GM12892 (cell line): ENCODE measurements at regions not wholly inside any gene's neighbourhood (a gene's known extent, or its start where the extent isn't known, plus 50 kb on each side); places are given as distances from the start of the nearest gene placed in this dataset.
"Not testable (repeated sequence)": the region's sequence is repeated elsewhere in the genome, so short reads cannot be mapped to it uniquely, and the experiment has no call there.

ENCODE experiments used
- DNase-seq: peaks from one replicate; pipeline ENCODE4 v3.0.0; 2011; ENCODE audit not compliant: insufficient read length
- FAIRE-seq: peaks from 2 replicates; lab custom pipeline; 2011; peaks lifted over from hg19 to GRCh38; lab: Jason Lieb, UNC
- POLR2A ChIP-seq: IDR thresholded peaks from 2 replicates; pipeline ENCODE4 v1.6.1; 2011; ENCODE audit warnings: low read depth, low read length, control low read depth
- POLR2AphosphoS5 ChIP-seq: IDR thresholded peaks from 2 replicates; pipeline ENCODE4 v1.6.1; 2011; ENCODE audit warnings: low read depth, low read length, control low read depth
- TAF1 ChIP-seq: IDR thresholded peaks from 2 replicates; pipeline ENCODE4 v1.6.1; 2011; ENCODE audit warnings: low read depth, mild to moderate bottlenecking, control low read depth, low read length, borderline replicate concordance

DNA sequence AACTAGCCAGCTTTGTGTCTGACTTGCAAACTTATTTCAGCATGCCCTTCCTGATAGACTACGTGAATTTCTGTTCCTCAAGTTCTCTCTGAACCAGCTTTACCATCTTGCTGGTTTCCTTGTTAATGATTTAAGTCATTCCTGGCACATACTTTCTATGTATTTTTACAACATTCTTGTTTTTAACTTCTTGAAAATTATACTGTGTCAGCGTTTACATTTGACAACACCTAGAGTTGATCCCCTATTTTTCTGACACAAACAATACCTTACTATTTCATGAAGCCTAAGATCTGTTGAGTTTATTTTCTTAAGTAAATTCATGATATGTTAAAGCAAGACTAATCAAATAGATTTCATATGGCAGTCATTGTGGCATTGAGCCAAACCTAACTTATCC is 686.3 kb downstream of the XPNPEP1 start:
- FAIRE-seq (no peak), DNase-seq (no peak)
- no peak for TF ChIP-seq POLR2A
- no peak for TF ChIP-seq POLR2AphosphoS5

GRCh38 chr10:109223533-109223932 is 699.8 kb downstream of the XPNPEP1 start:
- not testable (repeated sequence) for FAIRE-seq

GRCh38 chr10:109219935-109220605 is 703.2 kb downstream of the XPNPEP1 start:
- DNase-seq (no peak), FAIRE-seq (no peak)
- no peak for TF ChIP-seq POLR2A
- no peak for TF ChIP-seq POLR2AphosphoS5
- TF ChIP-seq TAF1, result no peak

More at GRCh38 chr10:109223533-109223932, 699.8 kb downstream of the XPNPEP1 start:
- not testable (repeated sequence) for DNase-seq

DNA sequence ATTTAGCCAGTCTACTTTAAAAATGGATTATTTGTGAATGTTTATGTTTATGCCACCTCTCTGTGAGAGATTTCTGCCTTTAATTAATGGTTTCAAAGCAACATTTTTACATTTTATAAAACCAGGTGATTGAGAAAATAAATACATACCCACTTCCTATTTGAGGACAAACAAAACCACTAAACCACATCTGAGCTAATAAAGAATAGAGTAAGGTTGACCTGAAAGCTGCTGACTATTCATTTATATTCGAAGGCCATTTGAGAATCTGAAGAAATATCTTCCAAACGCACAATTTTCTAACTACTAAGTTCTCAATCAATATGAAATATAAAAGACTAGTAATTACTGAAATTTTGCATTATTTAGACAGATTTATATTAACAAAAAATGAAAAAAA is 705.1 kb downstream of the XPNPEP1 start:
- FAIRE-seq (no peak), DNase-seq (no peak)
- no peak for TF ChIP-seq TAF1
- no peak for TF ChIP-seq POLR2A
- no peak for TF ChIP-seq POLR2AphosphoS5

DNA sequence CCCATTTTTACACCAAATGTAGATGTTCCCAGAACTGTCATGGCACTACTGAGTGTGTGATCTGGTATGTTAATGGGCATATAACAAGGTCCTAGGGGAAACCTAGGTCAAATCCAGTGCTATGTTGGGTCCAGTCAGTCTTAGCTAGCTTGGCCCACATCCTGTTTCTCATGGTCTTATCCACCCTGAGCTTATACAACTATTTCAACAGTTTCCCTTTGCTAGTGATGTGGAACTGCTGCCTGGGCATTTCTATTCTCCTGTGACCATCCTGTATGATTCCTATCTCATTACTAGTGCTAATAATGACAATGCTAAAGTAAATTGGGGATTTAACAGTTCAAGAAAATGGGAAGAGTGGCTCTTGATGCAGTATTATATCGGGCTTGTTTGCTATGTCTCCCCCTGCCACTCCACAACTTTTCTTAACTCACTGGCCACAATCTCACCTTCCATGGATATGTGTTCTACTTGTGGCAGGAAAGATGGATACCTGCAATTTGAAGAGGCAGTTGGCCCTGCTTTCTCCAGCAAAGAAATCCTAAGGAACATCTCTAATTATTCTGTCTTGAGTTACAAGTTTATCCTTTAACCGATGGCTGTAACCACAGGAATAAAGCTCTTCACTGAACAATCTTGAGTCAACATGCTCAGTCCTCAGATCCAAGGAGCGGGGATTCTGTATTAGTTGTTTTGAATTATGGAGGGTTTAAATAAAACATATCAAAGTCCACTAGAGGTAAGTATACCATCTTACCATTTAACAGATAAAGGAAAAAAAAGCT is 707.8 kb downstream of the XPNPEP1 start:
- TF ChIP-seq POLR2A (no peak), POLR2AphosphoS5 (no peak), TAF1 (no peak)
- FAIRE-seq (no peak), DNase-seq (no peak)

GRCh38 chr10:109214891-109215290 is 708.4 kb downstream of the XPNPEP1 start:
- DNase-seq, FAIRE-seq: not testable (repeated sequence)

DNA sequence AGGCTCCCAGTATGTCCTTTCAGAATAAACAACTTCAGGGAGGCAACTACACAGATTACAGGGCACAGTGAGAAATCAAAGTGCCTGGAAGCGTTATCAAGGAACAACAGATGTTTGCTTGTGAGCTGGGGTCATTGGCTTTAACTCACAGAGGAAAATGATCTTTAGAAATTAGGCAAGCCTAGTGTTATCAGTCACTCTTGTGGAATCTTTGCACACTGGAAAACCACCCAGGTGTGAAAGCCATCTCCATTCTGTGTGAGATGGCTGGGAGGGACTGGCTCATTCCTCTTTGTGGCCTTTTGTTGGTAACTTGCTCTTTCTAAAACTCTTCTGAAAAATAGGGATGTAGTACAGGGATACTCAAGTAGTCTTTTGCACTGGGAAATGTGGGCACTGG is 716.0 kb downstream of the XPNPEP1 start:
- DNase-seq, result no peak
- no peak for FAIRE-seq
- TF ChIP-seq POLR2A (no peak), POLR2AphosphoS5 (no peak), TAF1 (no peak)

DNA sequence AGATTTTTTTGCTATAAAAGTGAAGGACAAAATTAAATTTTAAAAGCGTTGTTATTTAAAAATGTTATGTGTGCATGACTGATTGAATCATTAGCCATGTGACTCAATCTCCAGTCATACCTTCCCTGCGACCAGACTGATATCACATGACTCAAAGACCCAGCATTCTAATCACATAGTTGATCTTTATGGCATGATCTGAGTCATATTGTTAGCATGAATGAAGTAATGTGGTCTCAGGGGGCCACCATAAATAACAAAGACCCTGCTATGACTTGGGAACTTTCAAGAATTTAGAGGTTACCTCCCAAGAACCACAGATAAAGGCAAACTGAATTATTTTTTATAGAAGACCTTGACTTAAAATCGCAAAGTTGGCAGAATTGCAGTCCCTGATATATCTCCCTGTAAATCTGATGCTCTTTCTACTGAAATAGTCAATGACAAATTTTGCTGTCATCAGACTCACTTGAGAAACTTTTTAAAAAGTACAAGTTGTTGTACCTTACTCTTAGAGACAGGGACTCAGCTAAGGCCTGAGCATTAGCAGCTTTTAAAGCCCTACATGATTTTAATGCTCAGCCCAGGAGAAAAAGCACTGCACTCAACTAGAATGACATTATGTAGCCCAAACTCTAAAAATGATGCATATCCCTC is 717.3 kb downstream of the XPNPEP1 start:
- no peak for DNase-seq
- FAIRE-seq, result no peak
- no peak for TF ChIP-seq TAF1
- no peak for TF ChIP-seq POLR2A
- TF ChIP-seq POLR2AphosphoS5, result no peak

GRCh38 chr10:109203646-109204353 is 719.5 kb downstream of the XPNPEP1 start:
- DNase-seq (no peak), FAIRE-seq (no peak)
- TF ChIP-seq POLR2AphosphoS5, result no peak
- TF ChIP-seq POLR2A, result no peak
- no peak for TF ChIP-seq TAF1

GRCh38 chr10:109202111-109202510 is 721.2 kb downstream of the XPNPEP1 start:
- DNase-seq, result no peak
- no peak for TF ChIP-seq TAF1
- TF ChIP-seq POLR2A, result no peak
- no peak for FAIRE-seq

DNA sequence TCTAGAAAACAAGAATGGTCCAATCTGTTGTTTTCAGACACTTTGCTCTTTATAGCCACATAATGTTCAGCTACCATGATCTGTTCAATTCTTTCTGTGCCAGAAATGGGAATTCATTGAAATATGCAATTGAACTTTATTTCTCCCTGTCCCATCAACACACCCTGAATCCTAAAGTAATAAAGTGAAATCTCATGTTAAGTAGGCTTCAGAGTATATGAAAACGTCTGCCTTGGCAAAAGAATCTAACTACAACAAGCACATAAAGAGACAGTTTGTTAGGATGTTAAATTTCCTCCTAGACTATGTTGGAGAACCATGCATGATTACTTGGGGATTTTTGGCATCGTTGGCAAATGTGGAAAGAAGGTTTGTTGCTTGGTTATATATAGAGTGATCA is 722.7 kb downstream of the XPNPEP1 start:
- TF ChIP-seq POLR2AphosphoS5 (no peak), TAF1 (no peak), POLR2A (no peak)
- FAIRE-seq (no peak), DNase-seq (no peak)
